ENCODE measurements at regions not wholly inside any gene's neighbourhood (a gene's known extent, or its start where the extent isn't known, plus 50 kb on each side); places are given as distances from the start of the nearest gene placed in this dataset.
"Not testable (repeated sequence)": the region's sequence is repeated elsewhere in the genome, so short reads cannot be mapped to it uniquely, and the experiment has no call there.

GRCh38 chr21:28696844-28697410, 295.8 kb downstream of the LTN1 start:
- DNase-seq = no peak

- no peak for DNase-seq
Observed at GRCh38 chr21:28693476-28693875, 299.2 kb downstream of the LTN1 start.

- no peak for DNase-seq
Observed at GRCh38 chr21:28690196-28690595, 302.5 kb downstream of the LTN1 start.

- DNase-seq = no peak
Observed at GRCh38 chr21:28688381-28688780, 304.3 kb downstream of the LTN1 start.

- no peak for DNase-seq
Observed at GRCh38 chr21:28687586-28687985, 305.1 kb downstream of the LTN1 start.

GRCh38 chr21:28683982-28684752, 308.5 kb downstream of the LTN1 start:
- no peak for DNase-seq

GRCh38 chr21:28682884-28683283, 309.8 kb downstream of the LTN1 start:
- not testable (repeated sequence) for DNase-seq

- DNase-seq = not testable (repeated sequence)
Observed at GRCh38 chr21:28677096-28677495, 315.6 kb downstream of the LTN1 start.

- DNase-seq = no peak
Observed at GRCh38 chr21:28675331-28676041, 317.2 kb downstream of the LTN1 start.

- no peak for DNase-seq
Observed at GRCh38 chr21:28674763-28675162, 317.9 kb downstream of the LTN1 start.

GRCh38 chr21:28671549-28672195, 321.0 kb downstream of the LTN1 start:
- no peak for DNase-seq

- DNase-seq = no peak
Observed at GRCh38 chr21:28669971-28670653, 322.6 kb downstream of the LTN1 start.

GRCh38 chr21:28669321-28669720, 323.4 kb downstream of the LTN1 start:
- no peak for DNase-seq

- DNase-seq = no peak
Observed at GRCh38 chr21:28663754-28664153, 328.9 kb downstream of the LTN1 start.

GRCh38 chr21:28663111-28663693, 329.5 kb downstream of the LTN1 start:
- no peak for DNase-seq

GRCh38 chr21:28657566-28657965, 335.1 kb downstream of the LTN1 start:
- no peak for DNase-seq

GRCh38 chr21:28655471-28655870, 337.2 kb downstream of the LTN1 start:
- no peak for DNase-seq

GRCh38 chr21:28654406-28654805, 338.3 kb downstream of the LTN1 start:
- DNase-seq = no peak

- no peak for DNase-seq
Observed at GRCh38 chr21:28644762-28645161, 347.9 kb downstream of the LTN1 start.

- no peak for DNase-seq
Observed at GRCh38 chr21:28642891-28643290, 349.8 kb downstream of the LTN1 start.

- DNase-seq = no peak
Observed at GRCh38 chr21:28641731-28642130, 350.9 kb downstream of the LTN1 start.

GRCh38 chr21:28640326-28640725, 352.4 kb downstream of the LTN1 start:
- no peak for DNase-seq

- no peak for DNase-seq
Observed at GRCh38 chr21:28639737-28640136, 352.9 kb downstream of the LTN1 start.

All from KG1 (cell line).